ENCODE measurements at regions not wholly inside any gene's neighbourhood (a gene's known extent, or its start where the extent isn't known, plus 50 kb on each side); places are given as distances from the start of the nearest gene placed in this dataset.

- TF ChIP-seq CTCF (IDR thresholded peaks at IDR 0.05) = no peak
- no peak for TF ChIP-seq POLR2A (IDR thresholded peaks at IDR 0.05)
These were observed 110.5 kb upstream of the PAK3 start for GRCh38 chrX:110985470-110985869.

All from ovary (tissue), 3 donors.